ENCODE measurements at regions not wholly inside any gene's neighbourhood (a gene's known extent, or its start where the extent isn't known, plus 50 kb on each side); places are given as distances from the start of the nearest gene placed in this dataset.

DNA sequence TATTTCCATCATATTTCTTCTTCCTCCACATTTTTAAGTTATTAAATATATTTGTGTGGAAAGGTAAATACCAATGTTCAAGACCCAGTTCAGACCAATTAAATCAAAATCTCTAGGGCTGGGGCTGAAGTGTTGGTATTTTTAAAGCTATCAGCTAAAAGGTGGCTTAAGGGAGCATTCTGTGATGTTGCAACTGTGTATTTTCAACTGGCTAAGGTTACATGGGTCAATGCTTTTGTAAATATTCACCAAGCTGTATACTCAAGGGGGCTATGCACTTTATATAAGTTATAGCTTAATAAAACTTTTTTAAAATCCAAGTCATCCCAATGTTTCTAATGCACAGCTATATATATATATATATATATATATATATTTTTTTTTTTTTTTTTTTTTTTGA is 316.9 kb upstream of the GRM3 start:
- no peaks in the 10 kb centered on the region for H3K36me3 Mint-ChIP-seq (ENCODE audit: insufficient read depth)
- H3K4me3 Mint-ChIP-seq = no peak overlapping the region
- DNase-seq (no peak), ATAC-seq (replicated peaks) (no peak)
- H3K9me3 Mint-ChIP-seq = peaks cover 0 to 4% of the 10 kb centered on the region in 2 donors
- no peak overlapping the region for H3K27ac Mint-ChIP-seq
- no peaks in the 10 kb centered on the region for H3K4me1 Mint-ChIP-seq (ENCODE audit: low read depth in 2 of 2)
- H3K27me3 Mint-ChIP-seq = no peaks in the 10 kb centered on the region

DNA sequence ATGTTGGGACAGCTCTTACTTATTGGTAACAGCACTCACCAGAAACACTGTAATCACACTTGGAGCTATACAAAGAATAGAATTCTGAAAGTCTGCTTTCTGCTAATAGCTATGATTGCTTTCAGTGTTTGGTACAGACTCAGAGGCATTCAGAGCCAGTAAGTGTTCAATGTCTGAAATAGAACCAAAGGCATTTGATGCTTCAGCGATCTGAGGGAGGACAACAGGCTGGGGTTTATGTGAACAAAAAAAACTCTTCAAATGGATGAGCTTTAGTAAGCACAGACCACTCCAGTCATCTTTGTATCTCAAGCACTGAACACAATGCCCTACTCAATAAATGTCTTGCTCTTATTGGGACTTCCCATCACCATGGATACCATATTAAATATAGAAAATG is 322.8 kb upstream of the GRM3 start:
- Mint-ChIP-seq H3K36me3 (ENCODE audit: insufficient read depth) (no peaks in the 10 kb centered on the region), H3K9me3 (peaks cover 6 to 7% of the 10 kb centered on the region in 2 donors), H3K4me3 (no peak overlapping the region), H3K27ac (no peak overlapping the region), H3K4me1 (ENCODE audit: low read depth in 2 of 2) (no peaks in the 10 kb centered on the region), H3K27me3 (no peaks in the 10 kb centered on the region)
- ATAC-seq (replicated peaks) = no peak
- no peak for DNase-seq

DNA sequence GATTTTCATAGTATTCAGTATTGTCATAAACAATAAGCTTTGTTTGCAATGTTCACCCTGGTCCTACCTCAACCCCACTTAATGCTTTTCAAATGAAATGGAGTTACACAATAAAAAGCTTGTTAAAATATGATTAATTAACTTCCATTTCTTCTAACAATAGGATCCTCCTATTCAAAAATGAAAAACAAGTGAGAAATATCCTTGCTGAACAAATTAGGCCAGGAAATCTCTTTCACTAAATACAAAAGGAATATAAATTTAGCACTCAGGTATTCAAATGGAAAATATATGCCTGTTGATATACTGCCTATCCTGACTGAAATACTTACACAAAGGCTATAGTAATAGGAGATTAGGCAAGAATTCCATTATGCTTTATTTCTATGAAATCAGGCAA is 323.4 kb upstream of the GRM3 start:
- no peaks in the 10 kb centered on the region for H3K36me3 Mint-ChIP-seq (ENCODE audit: insufficient read depth)
- no peak overlapping the region for H3K4me3 Mint-ChIP-seq
- ATAC-seq (replicated peaks) (no peak), DNase-seq (no peak)
- H3K27ac Mint-ChIP-seq = no peak overlapping the region
- H3K4me1 Mint-ChIP-seq (ENCODE audit: low read depth in 2 of 2) = no peaks in the 10 kb centered on the region
- H3K9me3 Mint-ChIP-seq = peaks cover 6 to 7% of the 10 kb centered on the region in 2 donors
- no peaks in the 10 kb centered on the region for H3K27me3 Mint-ChIP-seq

DNA sequence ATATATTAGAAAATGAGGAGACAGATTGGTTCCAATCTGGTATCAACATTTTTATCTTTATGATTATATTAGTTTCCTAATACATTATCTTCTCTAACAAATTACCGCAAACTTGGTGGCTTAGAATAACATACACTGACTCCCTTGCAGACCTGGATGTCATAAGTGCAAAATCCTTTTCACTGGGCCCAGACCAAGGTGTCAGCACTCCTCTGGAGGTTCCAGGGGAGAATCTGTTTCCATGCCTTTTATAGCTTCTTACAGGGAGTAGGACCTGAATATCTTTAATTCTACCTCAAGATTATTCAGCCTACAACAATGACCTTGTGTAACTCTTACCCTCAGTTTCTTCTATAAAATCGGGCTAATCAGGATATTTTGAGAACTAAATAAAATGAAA is 329.9 kb upstream of the GRM3 start:
- H3K9me3 Mint-ChIP-seq = peaks cover under 1 to 2% of the 10 kb centered on the region in 2 donors
- no peaks in the 10 kb centered on the region for H3K36me3 Mint-ChIP-seq (ENCODE audit: insufficient read depth)
- no peaks in the 10 kb centered on the region for H3K27me3 Mint-ChIP-seq
- no peak overlapping the region for H3K4me3 Mint-ChIP-seq
- H3K4me1 Mint-ChIP-seq (ENCODE audit: low read depth in 2 of 2) = no peaks in the 10 kb centered on the region
- H3K27ac Mint-ChIP-seq = no peak overlapping the region
- DNase-seq (no peak), ATAC-seq (replicated peaks) (no peak)

DNA sequence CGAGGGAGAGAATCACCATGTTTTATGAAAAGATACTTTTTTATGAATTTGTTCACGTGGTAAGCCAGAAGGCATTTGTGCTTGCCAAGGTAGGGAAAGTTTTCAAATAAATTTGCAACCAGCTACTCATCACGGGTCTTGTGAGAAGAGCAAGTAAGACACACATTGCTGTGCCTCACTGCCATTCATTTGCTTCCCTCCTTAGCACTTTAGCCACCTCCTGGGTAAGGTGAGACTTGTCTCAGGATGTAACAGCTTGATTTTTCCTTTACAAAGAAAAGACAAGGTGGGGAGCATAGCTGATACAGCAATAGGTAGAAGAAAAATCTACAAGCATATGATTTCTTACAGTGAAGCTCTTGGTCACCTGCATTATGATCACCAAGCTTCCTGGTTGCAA is 342.4 kb upstream of the GRM3 start:
- no peaks in the 10 kb centered on the region for H3K9me3 Mint-ChIP-seq
- H3K36me3 Mint-ChIP-seq (ENCODE audit: insufficient read depth) = no peaks in the 10 kb centered on the region
- no peaks in the 10 kb centered on the region for H3K4me1 Mint-ChIP-seq (ENCODE audit: low read depth in 2 of 2)
- ATAC-seq (replicated peaks) (no peak), DNase-seq (no peak)
- H3K27ac Mint-ChIP-seq = no peak overlapping the region
- no peak overlapping the region for H3K4me3 Mint-ChIP-seq
- H3K27me3 Mint-ChIP-seq = no peaks in the 10 kb centered on the region

DNA sequence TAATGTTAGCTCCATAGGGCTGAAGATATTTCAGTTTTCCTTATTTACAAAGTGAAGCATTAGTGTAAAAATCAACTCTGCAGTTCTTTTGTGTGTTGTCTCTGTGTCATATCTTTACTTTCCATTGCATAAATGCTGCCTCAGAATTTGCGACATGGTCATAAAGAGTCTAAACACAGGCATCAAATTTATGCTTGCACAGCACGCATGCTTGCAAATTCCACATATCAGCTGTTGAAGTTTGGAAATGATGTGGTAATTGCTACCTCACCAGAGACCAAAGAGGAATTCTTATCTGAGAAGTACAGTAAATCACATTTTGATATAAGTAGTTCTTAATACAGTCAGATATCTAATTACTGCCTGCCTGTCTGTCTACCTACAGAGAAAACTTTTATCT is 348.2 kb upstream of the GRM3 start:
- ATAC-seq (replicated peaks) = no peak
- Mint-ChIP-seq H3K4me1 (ENCODE audit: low read depth in 2 of 2) (no peaks in the 10 kb centered on the region), H3K27ac (no peak overlapping the region), H3K36me3 (ENCODE audit: insufficient read depth) (no peaks in the 10 kb centered on the region), H3K9me3 (no peaks in the 10 kb centered on the region), H3K27me3 (no peaks in the 10 kb centered on the region), H3K4me3 (no peak overlapping the region)
- no peak for DNase-seq

DNA sequence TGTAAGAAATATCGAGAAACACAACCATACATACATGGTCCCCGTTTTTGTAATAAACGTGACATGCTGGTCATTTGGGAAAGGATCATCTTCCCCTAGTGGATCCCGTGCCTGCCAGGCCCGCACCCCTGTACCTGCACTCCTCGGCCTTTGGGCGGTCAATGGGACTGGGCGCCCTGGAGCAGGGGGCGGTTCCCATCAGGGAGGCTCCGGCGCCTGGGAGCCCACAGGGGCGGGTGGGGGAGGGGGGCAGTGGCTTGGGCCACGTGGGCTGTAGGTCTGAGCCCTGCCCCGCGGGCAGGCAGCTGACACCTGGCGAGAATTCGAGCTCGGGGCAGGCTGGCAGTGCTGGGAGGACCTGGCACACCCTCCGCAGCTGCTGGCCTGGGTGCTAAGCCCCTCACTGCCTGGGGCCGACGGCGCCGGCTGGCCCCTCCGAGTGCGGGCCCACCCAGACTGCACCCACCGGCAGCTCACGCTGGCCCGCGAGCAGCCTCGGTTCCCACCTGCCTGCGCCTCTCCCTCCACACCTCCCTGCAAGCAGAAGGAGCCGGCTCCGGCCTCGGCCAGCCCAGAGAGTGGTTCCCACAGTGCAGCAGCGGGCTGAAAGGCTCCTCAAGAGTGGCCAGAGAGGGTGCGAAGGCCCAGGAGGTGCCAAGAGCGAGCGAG is 361.6 kb upstream of the GRM3 start:
- H3K27ac Mint-ChIP-seq = no peak overlapping the region
- no peak for DNase-seq
- no peaks in the 10 kb centered on the region for H3K27me3 Mint-ChIP-seq
- H3K4me1 Mint-ChIP-seq (ENCODE audit: low read depth in 2 of 2) = no peaks in the 10 kb centered on the region
- ATAC-seq (replicated peaks) = no peak
- peaks cover 0 to 9% of the 10 kb centered on the region in 2 donors for H3K9me3 Mint-ChIP-seq
- no peaks in the 10 kb centered on the region for H3K36me3 Mint-ChIP-seq (ENCODE audit: insufficient read depth)
- no peak overlapping the region for H3K4me3 Mint-ChIP-seq

DNA sequence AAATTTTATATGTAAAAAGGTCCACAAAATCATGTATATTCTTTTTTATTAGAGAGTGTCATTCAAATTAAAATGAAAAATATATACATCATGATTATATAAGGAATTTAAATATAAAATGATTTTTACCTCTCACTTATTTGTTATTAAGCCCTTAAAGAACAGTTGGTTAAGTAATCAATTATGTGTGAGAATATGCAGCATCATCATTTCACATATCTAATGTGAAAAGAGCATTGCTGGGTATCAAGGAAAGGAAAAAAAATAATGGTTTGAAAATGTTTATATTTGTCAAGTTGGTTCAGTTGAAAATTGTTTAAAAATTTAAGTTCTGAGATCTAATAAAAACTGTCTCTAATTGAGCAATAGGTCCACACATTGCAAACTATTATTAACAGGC is 363.6 kb upstream of the GRM3 start:
- H3K27me3 Mint-ChIP-seq = no peaks in the 10 kb centered on the region
- H3K27ac Mint-ChIP-seq = no peak overlapping the region
- no peak for DNase-seq
- no peaks in the 10 kb centered on the region for H3K4me1 Mint-ChIP-seq (ENCODE audit: low read depth in 2 of 2)
- peaks cover 0 to 8% of the 10 kb centered on the region in 2 donors for H3K9me3 Mint-ChIP-seq
- no peak overlapping the region for H3K4me3 Mint-ChIP-seq
- H3K36me3 Mint-ChIP-seq (ENCODE audit: insufficient read depth) = no peaks in the 10 kb centered on the region
- ATAC-seq (replicated peaks) = no peak

DNA sequence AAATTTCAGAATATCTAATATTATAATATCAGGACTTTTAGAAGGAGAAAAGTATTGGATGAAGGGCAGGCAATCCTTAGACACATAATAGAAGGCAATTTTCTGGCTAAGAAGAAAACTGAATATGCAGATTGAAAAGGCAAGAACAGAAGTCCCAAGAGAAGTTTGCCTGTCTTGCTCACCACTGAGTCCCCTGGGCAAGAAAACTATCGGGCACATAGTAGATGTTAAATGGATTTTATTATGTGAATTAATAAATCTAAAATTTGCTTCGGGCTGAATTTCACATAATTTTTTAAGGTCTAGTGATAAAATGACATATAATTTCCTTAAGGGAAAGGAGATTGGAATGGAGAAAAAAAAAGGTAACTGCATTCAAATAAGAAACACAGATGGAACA is 380.9 kb upstream of the GRM3 start:
- no peak for ATAC-seq (replicated peaks)
- Mint-ChIP-seq H3K36me3 (ENCODE audit: insufficient read depth) (no peaks in the 10 kb centered on the region), H3K9me3 (peaks cover 5 to 9% of the 10 kb centered on the region in 2 donors), H3K4me3 (no peak overlapping the region), H3K4me1 (ENCODE audit: low read depth in 2 of 2) (no peaks in the 10 kb centered on the region), H3K27me3 (no peaks in the 10 kb centered on the region), H3K27ac (no peak overlapping the region)
- no peak for DNase-seq

DNA sequence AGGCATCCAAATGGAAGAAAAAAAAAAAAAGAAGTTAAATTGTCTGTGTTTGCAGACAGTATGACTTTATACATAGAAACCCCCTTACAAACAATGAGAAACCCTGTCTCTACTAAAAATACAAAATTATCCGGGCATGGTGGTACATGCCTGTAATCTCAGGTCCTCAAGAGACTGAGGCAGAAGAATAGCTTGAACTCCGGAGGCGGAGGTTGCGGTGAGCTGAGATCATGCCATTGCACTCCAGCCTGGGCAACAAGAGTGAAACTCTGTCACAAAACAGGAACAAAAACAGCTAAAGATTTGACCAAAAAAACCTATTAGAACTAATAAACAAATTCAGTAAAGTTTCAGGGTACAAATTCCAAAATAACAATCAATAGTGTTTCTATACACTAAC is 385.8 kb upstream of the GRM3 start:
- Mint-ChIP-seq H3K27ac (no peak overlapping the region), H3K9me3 (peaks cover 2 to 16% of the 10 kb centered on the region in 2 donors), H3K36me3 (ENCODE audit: insufficient read depth) (no peaks in the 10 kb centered on the region), H3K4me1 (ENCODE audit: low read depth in 2 of 2) (no peaks in the 10 kb centered on the region), H3K27me3 (no peaks in the 10 kb centered on the region), H3K4me3 (no peak overlapping the region)
- ATAC-seq (replicated peaks) (no peak), DNase-seq (no peak)

DNA sequence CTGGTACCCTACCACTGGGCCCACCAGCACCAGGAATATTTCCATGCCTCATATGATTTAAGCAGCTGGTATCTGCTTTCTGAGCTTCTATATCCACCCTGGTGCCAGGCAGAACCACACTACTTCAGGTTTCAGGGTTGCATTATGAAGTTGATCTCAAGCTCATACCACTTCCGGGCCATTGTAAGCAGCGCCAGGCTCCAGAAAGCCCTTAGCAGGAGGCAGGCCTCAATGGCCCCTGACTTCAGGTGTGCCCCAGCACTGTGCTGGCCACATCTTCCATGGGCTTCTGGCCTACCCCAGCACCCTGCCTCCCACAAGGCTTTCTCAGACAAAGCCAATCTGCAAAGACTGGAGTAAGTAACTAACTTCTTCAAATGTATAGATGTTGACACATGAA is 391.3 kb upstream of the GRM3 start:
- DNase-seq = no peak
- no peak overlapping the region for H3K4me3 Mint-ChIP-seq
- no peaks in the 10 kb centered on the region for H3K27me3 Mint-ChIP-seq
- H3K9me3 Mint-ChIP-seq = peaks cover 5 to 34% of the 10 kb centered on the region in 2 donors
- no peak for ATAC-seq (replicated peaks)
- H3K27ac Mint-ChIP-seq = no peak overlapping the region
- no peaks in the 10 kb centered on the region for H3K4me1 Mint-ChIP-seq (ENCODE audit: low read depth in 2 of 2)
- no peaks in the 10 kb centered on the region for H3K36me3 Mint-ChIP-seq (ENCODE audit: insufficient read depth)

DNA sequence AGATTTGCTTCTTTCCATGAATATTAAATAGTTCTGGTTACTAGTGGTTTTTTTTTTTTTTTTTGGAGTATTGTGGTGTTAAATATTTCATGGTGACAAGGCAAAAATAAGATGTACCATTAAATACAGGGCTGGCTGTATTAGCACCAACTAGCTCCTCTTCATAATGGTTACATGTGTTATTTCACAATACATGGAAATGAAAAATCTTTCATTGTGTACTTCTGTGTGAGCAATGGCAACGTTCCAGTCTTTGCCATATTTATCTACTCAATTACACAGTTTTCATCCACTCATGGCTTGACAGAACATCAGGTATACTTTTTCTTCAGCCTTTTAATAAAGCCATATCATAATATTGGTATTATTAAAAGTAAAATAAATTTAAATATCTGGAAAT is 394.7 kb upstream of the GRM3 start:
- ATAC-seq (replicated peaks) = no peak
- no peaks in the 10 kb centered on the region for H3K4me1 Mint-ChIP-seq (ENCODE audit: low read depth in 2 of 2)

DNA sequence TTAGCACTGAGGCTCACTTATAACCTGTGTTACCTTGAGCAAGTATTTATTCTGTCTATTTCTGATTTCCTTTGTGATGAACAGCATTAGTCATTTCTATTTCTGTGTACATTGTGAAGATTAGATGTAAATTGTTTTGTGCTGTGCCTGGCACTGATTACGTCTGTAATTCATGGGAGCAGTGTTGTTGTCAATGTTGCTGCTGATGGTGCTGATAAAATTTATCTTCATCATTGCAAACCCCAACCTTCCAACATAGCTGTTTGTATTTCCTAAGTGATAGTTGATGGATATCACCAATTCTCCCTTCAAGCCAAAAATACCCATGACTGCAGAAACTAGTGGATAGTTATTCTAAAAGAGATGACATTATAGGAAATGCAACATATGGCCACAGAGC is 400.5 kb upstream of the GRM3 start:
- no peak overlapping the region for H3K27ac Mint-ChIP-seq
- ATAC-seq (replicated peaks) = no peak
- no peaks in the 10 kb centered on the region for H3K4me1 Mint-ChIP-seq (ENCODE audit: low read depth in 2 of 2)
- no peaks in the 10 kb centered on the region for H3K27me3 Mint-ChIP-seq
- no peak for DNase-seq
- H3K9me3 Mint-ChIP-seq = peaks cover 2 to 13% of the 10 kb centered on the region in 2 donors
- no peak overlapping the region for H3K4me3 Mint-ChIP-seq
- H3K36me3 Mint-ChIP-seq (ENCODE audit: insufficient read depth) = no peaks in the 10 kb centered on the region

More for the DNA sequence above, 394.7 kb upstream of the GRM3 start:
- Mint-ChIP-seq H3K36me3 (ENCODE audit: insufficient read depth) (no peaks in the 10 kb centered on the region), H3K9me3 (peaks cover 5 to 38% of the 10 kb centered on the region in 2 donors), H3K27ac (no peak overlapping the region), H3K4me3 (no peak overlapping the region), H3K27me3 (no peaks in the 10 kb centered on the region)
- DNase-seq = no peak

DNA sequence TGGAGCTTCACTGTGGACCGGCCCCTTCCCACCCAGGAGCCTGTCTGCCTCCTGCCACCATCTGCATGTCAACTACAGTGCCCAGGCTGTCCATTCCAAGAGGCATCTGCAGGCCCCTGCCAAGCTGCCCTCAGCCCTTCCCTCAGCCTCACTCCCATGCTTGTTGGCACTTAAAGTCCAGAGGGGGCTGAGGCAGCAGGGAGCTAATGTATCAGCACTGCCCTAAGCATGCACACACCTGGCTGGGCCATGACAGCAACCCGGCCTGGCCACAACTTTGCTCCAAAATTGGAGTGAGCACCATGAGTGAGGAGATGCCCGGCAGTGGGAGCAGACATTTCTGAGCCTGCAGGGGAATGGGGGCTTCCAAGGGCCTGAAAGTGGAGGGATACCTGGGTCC is 417.5 kb upstream of the GRM3 start:
- DNase-seq = no peak
- Mint-ChIP-seq H3K4me3 (no peak overlapping the region), H3K36me3 (ENCODE audit: insufficient read depth) (no peaks in the 10 kb centered on the region), H3K27me3 (no peaks in the 10 kb centered on the region), H3K27ac (no peak overlapping the region), H3K4me1 (ENCODE audit: low read depth in 2 of 2) (no peaks in the 10 kb centered on the region), H3K9me3 (peaks cover 3 to 11% of the 10 kb centered on the region in 2 donors)
- no peak for ATAC-seq (replicated peaks)

DNA sequence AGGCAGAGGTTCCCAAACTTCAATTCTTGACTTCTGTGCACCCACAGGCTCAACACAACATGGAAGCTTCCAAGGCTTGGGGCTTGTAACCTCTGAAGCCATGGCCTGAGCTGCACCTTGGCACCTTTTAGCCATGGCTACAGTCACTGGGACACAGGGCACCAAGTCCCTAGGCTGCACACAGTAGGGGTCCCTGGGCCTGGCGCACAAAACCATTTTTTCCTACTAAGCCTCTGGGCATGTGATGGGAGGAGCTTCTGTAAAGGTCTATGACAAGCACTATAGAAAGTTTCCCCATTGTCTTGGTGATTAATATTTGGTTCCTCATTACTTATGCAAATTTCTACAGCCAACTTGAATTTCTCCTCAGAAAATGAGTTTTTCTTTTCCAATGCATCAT is 420.9 kb upstream of the GRM3 start:
- peaks cover 11 to 21% of the 10 kb centered on the region in 2 donors for H3K9me3 Mint-ChIP-seq

More for the DNA sequence above, 420.9 kb upstream of the GRM3 start:
- no peaks in the 10 kb centered on the region for H3K27me3 Mint-ChIP-seq
- DNase-seq (no peak), ATAC-seq (replicated peaks) (no peak)
- H3K4me3 Mint-ChIP-seq = no peak overlapping the region
- H3K4me1 Mint-ChIP-seq (ENCODE audit: low read depth in 2 of 2) = no peaks in the 10 kb centered on the region
- no peaks in the 10 kb centered on the region for H3K36me3 Mint-ChIP-seq (ENCODE audit: insufficient read depth)
- H3K27ac Mint-ChIP-seq = no peak overlapping the region
